Keratinocyte (primary cell): ENCODE measurements at regions not wholly inside any gene's neighbourhood (a gene's known extent, or its start where the extent isn't known, plus 50 kb on each side); places are given as distances from the start of the nearest gene placed in this dataset.

Source experiments
- DNase-seq: peaks from one replicate; pipeline ENCODE4 v3.0.0-alpha.2; 2011; ENCODE audit warnings: low read depth, missing footprints, low spot score
- FAIRE-seq: peaks from 2 replicates; lab custom pipeline; 2011; peaks lifted over from hg19 to GRCh38; lab: Jason Lieb, UNC
- H2AFZ ChIP-seq: 2 replicates; pipeline ENCODE4 v1.6.0; 2012; ENCODE audit warnings: low read length, control low read depth, inconsistent platforms; ENCODE audit not compliant: control insufficient read depth
- H3K27ac ChIP-seq: 2 replicates; pipeline ENCODE4 v1.5.1; 2011; ENCODE audit warnings: low read length; ENCODE audit not compliant: control insufficient read depth, insufficient read depth
- H3K27me3 ChIP-seq: 3 replicates; pipeline ENCODE4 v1.6.0; 2011; ENCODE audit warnings: low read length; ENCODE audit not compliant: control insufficient read depth, insufficient read depth; ENCODE audit errors: extremely low read depth
- H3K36me3 ChIP-seq, 2 experiments: 2 replicates in 1 of 2; 3 replicates in 1 of 2; pipeline ENCODE4 v1.5.1; 2011; ENCODE audit warnings: low read length in 2 of 2, mild to moderate bottlenecking in 1 of 2; ENCODE audit not compliant: control insufficient read depth in 2 of 2, insufficient read depth in 2 of 2; ENCODE audit errors: extremely low read depth in 1 of 2
- H3K4me1 ChIP-seq: 3 replicates; pipeline ENCODE4 v1.5.1; 2011; ENCODE audit warnings: low read length; ENCODE audit not compliant: control insufficient read depth, insufficient read depth; ENCODE audit errors: extremely low read depth
- H3K4me2 ChIP-seq: 3 replicates; pipeline ENCODE4 v1.6.0; 2011; ENCODE audit warnings: low read depth, low read length; ENCODE audit not compliant: control insufficient read depth, insufficient read depth; ENCODE audit errors: extremely low read depth
- H3K4me3 ChIP-seq, 3 experiments: fragments of 200-600 bp in 1 of 3; sonication (generic) in 1 of 3; 2 replicates in 2 of 3; 3 replicates in 1 of 3; pipeline ENCODE4 v1.5.1; 2011 to 2016; ENCODE audit warnings: low read length in 3 of 3, mild to moderate bottlenecking in 3 of 3, control low read depth in 2 of 3, inconsistent platforms in 1 of 3, low read depth in 1 of 3, mixed read lengths in 1 of 3, mixed run types in 1 of 3, moderate library complexity in 1 of 3; ENCODE audit not compliant: control insufficient read depth in 2 of 3, insufficient read depth in 2 of 3; ENCODE audit errors: extremely low read depth in 1 of 3
- H3K79me2 ChIP-seq: 2 replicates; pipeline ENCODE4 v1.6.0; 2012; ENCODE audit warnings: low read length; ENCODE audit not compliant: control insufficient read depth, insufficient read depth
- H3K9ac ChIP-seq: 3 replicates; pipeline ENCODE4 v1.6.0; 2011; ENCODE audit warnings: low read length; ENCODE audit not compliant: control insufficient read depth, insufficient read depth; ENCODE audit errors: extremely low read depth
- H3K9me1 ChIP-seq: 3 replicates; pipeline ENCODE4 v1.6.0; 2011; ENCODE audit warnings: low read length; ENCODE audit not compliant: control insufficient read depth, insufficient read depth; ENCODE audit errors: extremely low read depth
- H3K9me3 ChIP-seq: 2 replicates; pipeline ENCODE4 v1.5.1; 2012; ENCODE audit warnings: low read depth, low read length; ENCODE audit not compliant: control insufficient read depth
- H4K20me1 ChIP-seq: 3 replicates; pipeline ENCODE4 v1.6.0; 2011; ENCODE audit warnings: low read length; ENCODE audit not compliant: control insufficient read depth, insufficient read depth; ENCODE audit errors: extremely low read depth
- CTCF ChIP-seq, 3 experiments: IDR thresholded peaks in 1 of 3; conservative IDR thresholded peaks in 1 of 3; optimal IDR thresholded peaks in 1 of 3; 2 replicates in 2 of 3; 3 replicates in 1 of 3; pipeline versions ENCODE3 to v1.5.1; 2011; ENCODE audit warnings: low read length in 3 of 3, mild to moderate bottlenecking in 3 of 3, moderate library complexity in 2 of 3, control low read depth in 1 of 3, inconsistent platforms in 1 of 3; ENCODE audit not compliant: insufficient read depth in 2 of 3; ENCODE audit errors: extremely low read depth in 1 of 3
- EZH2 ChIP-seq: IDR thresholded peaks from one replicate; pipeline ENCODE4 v1.6.1; 2012; ENCODE audit warnings: inconsistent platforms, mild to moderate bottlenecking, low read length, moderate library complexity
- dilution Hi-C: fragments of 300-500 bp; cut with MboI; formaldehyde crosslinking; loops from one replicate; pipeline ENCODE4 v1.7.0; 2020; ENCODE audit warnings: low sequenced_read_pairs; ENCODE audit not compliant: extremely low pct_ligation_motif_present

- Histone ChIP-seq H2AFZ (no peak overlapping the region), H3K27me3 (no peaks in the 10 kb centered on the region), H3K9ac (no peak overlapping the region), H3K4me1 (peaks cover 7% of the 10 kb centered on the region), H3K4me3 (no peak overlapping the region), H3K36me3 (no peaks in the 10 kb centered on the region), H3K9me1 (no peaks in the 10 kb centered on the region), H3K4me2 (no peak overlapping the region), H4K20me1 (no peaks in the 10 kb centered on the region), H3K79me2 (no peaks in the 10 kb centered on the region), H3K27ac (no peak overlapping the region), H3K9me3 (no peaks in the 10 kb centered on the region)
- no peak for TF ChIP-seq CTCF (optimal IDR thresholded peaks at IDR 0.05 in 1 of 3, IDR thresholded peaks at IDR 0.05 in 1 of 3, conservative IDR thresholded peaks at IDR 0.05 in 1 of 3; ENCODE audit: extremely low read depth in 1 of 3, insufficient read depth in 2 of 3, low read length in 3 of 3)
- TF ChIP-seq EZH2: no peak
- FAIRE-seq (no peak), DNase-seq (no peak)
- dilution Hi-C loops: no loop called here
Observed at GRCh38 chr16:87074641-87075318, 242.4 kb downstream of the C16orf95 start.

GRCh38 chr16:87075319-87075860, 241.8 kb downstream of the C16orf95 start:
- Histone ChIP-seq H3K27ac (no peak overlapping the region), H3K79me2 (no peaks in the 10 kb centered on the region), H4K20me1 (no peaks in the 10 kb centered on the region), H3K36me3 (no peaks in the 10 kb centered on the region), H3K9me1 (no peaks in the 10 kb centered on the region), H3K27me3 (no peaks in the 10 kb centered on the region), H3K4me1 (peaks cover 7% of the 10 kb centered on the region), H3K4me3 (no peak overlapping the region), H3K9ac (no peak overlapping the region), H3K9me3 (no peaks in the 10 kb centered on the region), H3K4me2 (no peak overlapping the region), H2AFZ (no peak overlapping the region)
- dilution Hi-C loops: no loop called here
- TF ChIP-seq EZH2 (no peak), CTCF (optimal IDR thresholded peaks at IDR 0.05 in 1 of 3, IDR thresholded peaks at IDR 0.05 in 1 of 3, conservative IDR thresholded peaks at IDR 0.05 in 1 of 3; ENCODE audit: extremely low read depth in 1 of 3, insufficient read depth in 2 of 3, low read length in 3 of 3) (no peak)
- DNase-seq (no peak), FAIRE-seq (no peak)
